Thyroid gland (tissue), 4 donors: ENCODE measurements at regions not wholly inside any gene's neighbourhood (a gene's known extent, or its start where the extent isn't known, plus 50 kb on each side); places are given as distances from the start of the nearest gene placed in this dataset.

Source experiments
- POLR2A ChIP-seq, 2 donors: fragments of 450-650 bp; IDR thresholded peaks; one replicate each; pipeline ENCODE4 v1.6.1; 2017; ENCODE audit warnings: antibody characterized with exemption in 2 of 2, mild to moderate bottlenecking in 2 of 2, moderate library complexity in 1 of 2
- TF ChIP-seq, protein P1 (sequence below), 6 experiments: fragments of 200-600 bp in 3 of 6; fragments of 450-650 bp in 3 of 6; sonication (generic) in 3 of 6; IDR thresholded peaks; one replicate each; pipeline ENCODE4 v1.5.1; 2016 to 2019; ENCODE audit warnings: antibody characterized with exemption in 6 of 6, mild to moderate bottlenecking in 2 of 6, inconsistent platforms in 1 of 6, moderate library complexity in 1 of 6

DNA sequence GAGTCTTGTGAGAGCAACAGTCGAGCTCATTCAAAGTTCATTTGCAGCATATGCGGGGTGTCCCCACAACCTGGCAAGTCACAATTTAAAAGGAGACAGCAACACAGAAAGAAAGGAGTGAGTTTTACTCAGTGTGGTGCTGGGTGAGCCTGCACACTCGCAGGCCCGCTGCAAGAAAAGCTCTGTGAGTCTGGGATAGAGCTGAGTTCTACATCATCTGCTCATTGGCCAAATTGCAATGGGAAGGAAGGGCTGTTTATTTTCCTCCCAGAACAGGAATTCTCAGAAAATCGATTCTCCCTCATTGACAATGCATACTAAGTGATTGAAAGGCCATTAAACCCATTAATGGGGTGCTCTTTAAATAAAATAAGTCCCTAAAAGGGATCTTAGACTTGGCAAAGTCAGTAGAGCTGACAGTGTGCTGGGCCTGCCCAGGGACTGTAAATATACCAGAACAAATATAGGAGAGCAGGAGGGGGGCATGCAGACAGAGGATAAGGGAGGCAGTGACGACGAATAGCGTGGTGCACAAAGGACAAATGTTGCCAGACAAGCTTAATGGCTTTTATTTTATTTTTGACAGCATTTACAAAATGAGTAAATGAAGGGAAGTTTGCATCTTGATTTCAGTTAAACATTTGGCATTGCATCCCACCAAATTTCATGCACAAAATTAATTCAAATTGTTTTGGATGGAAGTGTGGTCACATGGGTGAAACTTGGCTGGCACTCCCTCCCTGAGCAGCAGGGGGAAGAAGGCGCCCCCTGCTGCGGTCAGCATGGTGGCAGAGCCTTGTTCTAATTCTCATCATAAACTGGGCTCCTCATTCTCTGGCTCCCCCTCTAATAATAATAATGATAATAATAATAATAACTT is 215.7 kb downstream of the SNX10 start:
- TF ChIP-seq, protein P1, sequence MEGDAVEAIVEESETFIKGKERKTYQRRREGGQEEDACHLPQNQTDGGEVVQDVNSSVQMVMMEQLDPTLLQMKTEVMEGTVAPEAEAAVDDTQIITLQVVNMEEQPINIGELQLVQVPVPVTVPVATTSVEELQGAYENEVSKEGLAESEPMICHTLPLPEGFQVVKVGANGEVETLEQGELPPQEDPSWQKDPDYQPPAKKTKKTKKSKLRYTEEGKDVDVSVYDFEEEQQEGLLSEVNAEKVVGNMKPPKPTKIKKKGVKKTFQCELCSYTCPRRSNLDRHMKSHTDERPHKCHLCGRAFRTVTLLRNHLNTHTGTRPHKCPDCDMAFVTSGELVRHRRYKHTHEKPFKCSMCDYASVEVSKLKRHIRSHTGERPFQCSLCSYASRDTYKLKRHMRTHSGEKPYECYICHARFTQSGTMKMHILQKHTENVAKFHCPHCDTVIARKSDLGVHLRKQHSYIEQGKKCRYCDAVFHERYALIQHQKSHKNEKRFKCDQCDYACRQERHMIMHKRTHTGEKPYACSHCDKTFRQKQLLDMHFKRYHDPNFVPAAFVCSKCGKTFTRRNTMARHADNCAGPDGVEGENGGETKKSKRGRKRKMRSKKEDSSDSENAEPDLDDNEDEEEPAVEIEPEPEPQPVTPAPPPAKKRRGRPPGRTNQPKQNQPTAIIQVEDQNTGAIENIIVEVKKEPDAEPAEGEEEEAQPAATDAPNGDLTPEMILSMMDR (IDR thresholded peaks at IDR 0.05), result no peak
- no peak for TF ChIP-seq POLR2A (IDR thresholded peaks at IDR 0.05)
